ENCODE measurements at regions not wholly inside any gene's neighbourhood (a gene's known extent, or its start where the extent isn't known, plus 50 kb on each side); places are given as distances from the start of the nearest gene placed in this dataset.

DNA sequence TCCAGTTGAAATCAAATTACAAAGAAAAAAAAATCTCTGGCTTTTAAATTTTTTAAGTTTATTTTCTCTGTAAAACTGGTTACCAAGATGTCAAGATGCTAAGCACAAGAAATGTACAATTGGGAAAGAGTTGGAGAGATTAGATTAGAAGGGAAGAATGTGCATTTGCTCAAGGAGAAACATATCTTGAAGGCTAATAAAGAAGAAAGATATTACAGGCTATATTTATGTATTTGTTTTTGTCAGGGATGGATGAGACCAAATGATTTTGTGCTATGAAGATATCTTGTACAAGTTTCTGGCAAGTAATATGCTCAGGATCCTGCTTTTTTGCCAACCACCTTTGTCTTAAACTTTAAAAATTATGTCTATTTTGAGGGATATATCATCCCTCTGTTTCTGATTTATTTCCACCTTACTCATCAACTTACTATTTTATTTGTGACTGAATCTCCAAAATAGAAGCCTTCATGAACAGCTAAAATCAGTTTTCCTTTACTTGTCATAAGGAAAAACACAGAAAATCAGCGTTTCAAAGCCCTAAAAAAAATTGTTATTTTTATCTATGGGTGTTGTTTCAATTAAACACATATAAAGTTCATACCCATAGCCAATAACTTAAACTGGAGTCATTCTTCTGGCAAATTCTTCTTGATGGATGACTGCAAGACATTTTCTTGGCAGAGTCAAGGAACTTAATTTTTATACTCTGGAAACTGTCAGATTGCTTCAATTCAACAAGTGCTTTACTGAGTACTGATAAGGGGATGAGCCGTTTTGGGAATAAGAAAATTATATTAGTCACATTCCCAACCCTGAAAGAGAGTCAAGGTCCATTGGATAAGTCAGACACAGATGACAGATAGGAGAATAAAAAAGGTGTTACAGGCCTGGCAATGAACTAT lies 141.8 kb downstream of the CTH start:
- TF ChIP-seq, protein P1, sequence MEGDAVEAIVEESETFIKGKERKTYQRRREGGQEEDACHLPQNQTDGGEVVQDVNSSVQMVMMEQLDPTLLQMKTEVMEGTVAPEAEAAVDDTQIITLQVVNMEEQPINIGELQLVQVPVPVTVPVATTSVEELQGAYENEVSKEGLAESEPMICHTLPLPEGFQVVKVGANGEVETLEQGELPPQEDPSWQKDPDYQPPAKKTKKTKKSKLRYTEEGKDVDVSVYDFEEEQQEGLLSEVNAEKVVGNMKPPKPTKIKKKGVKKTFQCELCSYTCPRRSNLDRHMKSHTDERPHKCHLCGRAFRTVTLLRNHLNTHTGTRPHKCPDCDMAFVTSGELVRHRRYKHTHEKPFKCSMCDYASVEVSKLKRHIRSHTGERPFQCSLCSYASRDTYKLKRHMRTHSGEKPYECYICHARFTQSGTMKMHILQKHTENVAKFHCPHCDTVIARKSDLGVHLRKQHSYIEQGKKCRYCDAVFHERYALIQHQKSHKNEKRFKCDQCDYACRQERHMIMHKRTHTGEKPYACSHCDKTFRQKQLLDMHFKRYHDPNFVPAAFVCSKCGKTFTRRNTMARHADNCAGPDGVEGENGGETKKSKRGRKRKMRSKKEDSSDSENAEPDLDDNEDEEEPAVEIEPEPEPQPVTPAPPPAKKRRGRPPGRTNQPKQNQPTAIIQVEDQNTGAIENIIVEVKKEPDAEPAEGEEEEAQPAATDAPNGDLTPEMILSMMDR (IDR thresholded peaks at IDR 0.05; ENCODE audit: control insufficient read depth, insufficient read depth, low read depth, low read length, missing control alignments) = no peak
- DNase-seq (ENCODE audit: low read depth) = no peak
- no peak overlapping the region for H3K4me3 ChIP-seq (ENCODE audit: control insufficient read depth, low read depth, low read length)

- TF ChIP-seq, protein P1 (IDR thresholded peaks at IDR 0.05; ENCODE audit: control insufficient read depth, insufficient read depth, low read depth, low read length, missing control alignments) = no peak
- DNase-seq (ENCODE audit: low read depth) = no peak
- no peak overlapping the region for H3K4me3 ChIP-seq (ENCODE audit: control insufficient read depth, low read depth, low read length)
Observed at GRCh38 chr1:70553567-70553956, 142.5 kb downstream of the CTH start.

DNA sequence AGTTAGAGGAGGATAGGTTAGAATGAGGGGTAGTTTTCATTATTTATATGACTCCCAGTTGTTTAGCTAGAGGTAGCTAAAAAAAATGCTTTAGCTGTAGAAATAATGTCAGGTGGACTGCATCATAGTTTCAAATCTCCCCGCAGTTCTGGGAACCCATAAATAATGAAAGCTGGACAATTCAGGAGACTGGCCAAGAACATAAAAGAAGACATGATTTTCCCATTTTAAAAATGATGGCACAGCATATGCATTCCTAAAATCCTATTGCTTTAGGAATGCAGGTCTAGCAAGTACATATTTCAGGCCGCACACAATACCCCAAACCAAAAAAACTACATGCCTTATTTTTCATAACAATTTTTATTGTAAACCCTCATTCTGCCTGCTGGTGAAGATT lies 143.3 kb downstream of the CTH start:
- TF ChIP-seq, protein P1 (IDR thresholded peaks at IDR 0.05; ENCODE audit: control insufficient read depth, insufficient read depth, low read depth, low read length, missing control alignments) = no peak
- H3K4me3 ChIP-seq (ENCODE audit: control insufficient read depth, low read depth, low read length) = no peak overlapping the region
- DNase-seq (ENCODE audit: low read depth) = no peak

DNA sequence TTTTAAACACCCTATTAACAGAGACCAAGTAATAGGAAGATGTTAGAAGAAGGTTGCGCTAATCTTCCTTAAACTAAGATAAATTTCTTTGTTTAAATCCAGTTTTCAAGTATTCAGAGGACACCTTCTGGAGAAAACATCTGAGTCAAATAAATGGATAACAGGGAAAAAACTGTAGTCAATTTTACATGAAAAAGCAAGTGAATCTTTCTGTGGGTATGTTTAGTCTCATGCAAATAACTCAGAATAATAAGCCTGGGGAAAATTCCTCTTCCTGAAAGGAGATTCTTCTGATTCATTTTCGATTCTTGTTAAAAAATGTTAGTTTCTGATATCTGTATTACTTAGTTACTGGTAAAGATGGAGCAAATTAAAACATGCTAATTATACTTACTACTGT lies 145.5 kb downstream of the CTH start:
- TF ChIP-seq, protein P1 (IDR thresholded peaks at IDR 0.05; ENCODE audit: control insufficient read depth, insufficient read depth, low read depth, low read length, missing control alignments) = no peak
- no peak overlapping the region for H3K4me3 ChIP-seq (ENCODE audit: control insufficient read depth, low read depth, low read length)
- no peak for DNase-seq (ENCODE audit: low read depth)

DNA sequence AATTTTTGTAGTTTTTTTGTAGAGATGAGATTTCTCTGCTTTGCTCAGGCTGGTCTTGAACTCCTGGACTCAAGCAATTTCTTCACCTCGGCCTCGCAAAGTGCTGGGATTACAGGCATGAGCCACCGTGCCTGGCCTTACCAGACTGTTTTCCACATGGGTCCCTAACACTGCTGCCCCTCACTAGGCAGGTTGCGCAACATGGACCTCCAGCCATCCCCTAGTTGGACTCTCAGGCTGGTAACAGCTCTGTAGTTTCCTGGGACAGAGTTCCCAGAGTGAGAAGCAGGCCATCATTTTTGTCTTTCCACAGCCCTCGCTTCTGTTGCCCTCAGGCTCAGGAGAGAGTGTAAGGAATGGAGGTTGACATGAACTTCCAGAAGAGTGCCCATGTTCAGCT lies 156.1 kb downstream of the CTH start:
- DNase-seq (ENCODE audit: low read depth) = no peak
- no peak overlapping the region for H3K4me3 ChIP-seq (ENCODE audit: control insufficient read depth, low read depth, low read length)
- TF ChIP-seq, protein P1 (IDR thresholded peaks at IDR 0.05; ENCODE audit: control insufficient read depth, insufficient read depth, low read depth, low read length, missing control alignments) = no peak

DNA sequence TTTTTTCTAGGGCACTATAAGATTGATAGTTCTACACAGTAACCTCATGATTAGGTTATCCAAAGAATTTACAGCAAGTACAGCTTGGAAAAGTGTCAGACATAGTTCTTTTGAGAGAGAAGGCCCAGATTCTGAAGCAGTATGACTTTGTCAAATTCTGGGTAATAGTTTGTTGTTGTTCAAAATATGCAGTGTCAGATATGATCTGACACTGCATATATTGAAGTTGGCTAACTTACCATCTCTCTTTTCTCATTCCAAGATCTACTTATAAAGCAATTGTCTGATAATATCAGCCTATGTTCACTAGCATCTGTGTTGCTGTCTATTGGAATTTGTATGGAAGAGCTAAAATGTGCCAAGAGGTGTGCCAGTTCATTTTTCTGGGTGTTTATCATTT lies 160.1 kb downstream of the CTH start:
- no peak overlapping the region for H3K4me3 ChIP-seq (ENCODE audit: control insufficient read depth, low read depth, low read length)
- DNase-seq (ENCODE audit: low read depth) = no peak
- TF ChIP-seq, protein P1 (IDR thresholded peaks at IDR 0.05; ENCODE audit: control insufficient read depth, insufficient read depth, low read depth, low read length, missing control alignments) = no peak
